ENCODE measurements at regions not wholly inside any gene's neighbourhood (a gene's known extent, or its start where the extent isn't known, plus 50 kb on each side); places are given as distances from the start of the nearest gene placed in this dataset.

DNA sequence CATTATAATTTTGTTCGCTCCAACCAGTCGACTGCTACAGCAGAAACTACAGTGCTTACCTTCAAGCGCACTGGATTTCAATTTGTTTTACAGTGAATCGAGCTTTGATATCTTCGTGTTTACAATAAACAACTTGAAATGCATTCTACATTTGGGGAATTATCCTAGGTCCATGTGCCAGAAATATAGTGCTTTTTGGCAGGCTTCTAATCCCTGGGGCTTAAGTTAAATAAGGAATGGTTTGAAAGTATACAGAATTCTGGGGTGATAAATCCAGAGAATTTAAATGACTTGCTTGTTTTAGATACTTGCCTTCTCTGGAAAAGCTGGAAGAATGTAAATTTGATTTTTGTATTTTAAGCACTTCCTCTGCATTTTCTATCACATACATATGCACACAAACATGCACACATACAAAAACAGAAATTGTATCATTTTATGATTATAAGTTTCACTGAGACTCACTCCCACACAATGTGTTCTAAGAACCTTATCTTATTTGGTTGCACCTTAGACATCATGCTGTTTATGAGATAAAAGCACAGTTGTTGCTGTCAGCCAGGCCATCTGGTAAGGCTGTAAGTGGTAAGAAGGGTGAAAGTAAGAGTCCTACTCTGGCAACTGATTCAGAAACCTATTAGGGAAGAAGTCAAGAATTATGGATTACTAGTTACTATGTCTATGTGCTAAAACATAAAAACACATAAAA, 347.2 kb upstream of the KCND2 start:
- H2AFZ ChIP-seq (ENCODE audit: low read depth, low read length) = no peak overlapping the region
- H3K4me1 ChIP-seq (ENCODE audit: low read length) = no peaks in the 10 kb centered on the region
- TF ChIP-seq EZH2phosphoT487 (IDR thresholded peaks at IDR 0.05; ENCODE audit: low read depth) = no peak
- no peak for TF ChIP-seq CTCF (IDR thresholded peaks at IDR 0.05; ENCODE audit: low read depth, low read length)
- H3K27me3 ChIP-seq (ENCODE audit: low read depth, low read length) = no peaks in the 10 kb centered on the region
- no peak overlapping the region for H3K9ac ChIP-seq (ENCODE audit: low read length)
- no peak overlapping the region for H3K4me3 ChIP-seq (ENCODE audit: low read length)
- no peak overlapping the region for H3K4me2 ChIP-seq (ENCODE audit: low read length)
- H4K20me1 ChIP-seq (ENCODE audit: insufficient read depth, low read length) = no peaks in the 10 kb centered on the region
- no peaks in the 10 kb centered on the region for H3K9me3 ChIP-seq (ENCODE audit: insufficient read depth, low read length)
- no peaks in the 10 kb centered on the region for H3K36me3 ChIP-seq (replicated peaks; ENCODE audit: low read depth, low read length)
- no peak overlapping the region for H3K27ac ChIP-seq (ENCODE audit: low read length)
- no peaks in the 10 kb centered on the region for H3K79me2 ChIP-seq (ENCODE audit: low read length)

- H3K9me3 ChIP-seq (ENCODE audit: insufficient read depth, low read length) = no peaks in the 10 kb centered on the region
- H3K27ac ChIP-seq (ENCODE audit: low read length) = no peak overlapping the region
- TF ChIP-seq CTCF (IDR thresholded peaks at IDR 0.05; ENCODE audit: low read depth, low read length) (no peak), EZH2phosphoT487 (IDR thresholded peaks at IDR 0.05; ENCODE audit: low read depth) (no peak)
- no peaks in the 10 kb centered on the region for H4K20me1 ChIP-seq (ENCODE audit: insufficient read depth, low read length)
- H3K27me3 ChIP-seq (ENCODE audit: low read depth, low read length) = no peaks in the 10 kb centered on the region
- no peak overlapping the region for H3K9ac ChIP-seq (ENCODE audit: low read length)
- H3K4me3 ChIP-seq (ENCODE audit: low read length) = no peak overlapping the region
- no peak overlapping the region for H2AFZ ChIP-seq (ENCODE audit: low read depth, low read length)
- no peaks in the 10 kb centered on the region for H3K36me3 ChIP-seq (replicated peaks; ENCODE audit: low read depth, low read length)
- no peaks in the 10 kb centered on the region for H3K4me1 ChIP-seq (ENCODE audit: low read length)
- H3K79me2 ChIP-seq (ENCODE audit: low read length) = no peaks in the 10 kb centered on the region
- no peak overlapping the region for H3K4me2 ChIP-seq (ENCODE audit: low read length)
Measured at GRCh38 chr7:119929891-119930290, 343.1 kb upstream of the KCND2 start.

DNA sequence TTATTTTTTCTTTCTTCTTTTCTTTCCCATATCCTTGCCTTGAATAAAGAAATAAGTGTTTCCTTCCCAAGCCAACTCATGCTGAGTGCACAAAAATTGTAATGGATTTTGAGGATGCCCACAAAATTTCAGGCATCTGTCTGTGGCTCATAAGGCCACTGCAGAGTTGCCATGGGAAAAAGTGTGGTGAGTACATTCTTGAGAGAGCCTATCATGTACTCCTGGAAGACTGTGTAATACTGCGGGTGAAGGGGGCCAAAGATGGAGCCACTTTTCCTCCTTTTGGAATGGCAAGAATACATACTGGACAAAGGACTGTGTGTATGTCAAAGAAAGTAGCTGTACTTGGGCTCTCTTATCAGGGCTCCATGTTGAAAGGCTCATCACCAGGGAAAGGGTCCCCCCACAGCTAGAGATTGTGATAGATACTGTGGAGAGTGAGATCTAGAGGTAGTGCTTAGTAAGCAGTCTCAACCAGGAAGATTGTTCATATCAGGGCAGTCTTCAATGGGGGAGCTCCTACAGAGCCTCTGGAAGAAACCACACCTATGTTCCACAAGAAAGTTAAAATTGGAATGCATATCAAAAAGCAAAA, 341.6 kb upstream of the KCND2 start:
- Histone ChIP-seq H3K36me3 (replicated peaks; ENCODE audit: low read depth, low read length) (no peaks in the 10 kb centered on the region), H3K27ac (ENCODE audit: low read length) (no peak overlapping the region), H4K20me1 (ENCODE audit: insufficient read depth, low read length) (no peaks in the 10 kb centered on the region), H3K4me3 (ENCODE audit: low read length) (no peak overlapping the region), H3K4me2 (ENCODE audit: low read length) (no peak overlapping the region), H3K27me3 (ENCODE audit: low read depth, low read length) (no peaks in the 10 kb centered on the region), H3K4me1 (ENCODE audit: low read length) (no peaks in the 10 kb centered on the region), H3K9ac (ENCODE audit: low read length) (no peak overlapping the region), H3K79me2 (ENCODE audit: low read length) (no peaks in the 10 kb centered on the region), H2AFZ (ENCODE audit: low read depth, low read length) (no peak overlapping the region), H3K9me3 (ENCODE audit: insufficient read depth, low read length) (no peaks in the 10 kb centered on the region)
- TF ChIP-seq EZH2phosphoT487 (IDR thresholded peaks at IDR 0.05; ENCODE audit: low read depth) = no peak
- no peak for TF ChIP-seq CTCF (IDR thresholded peaks at IDR 0.05; ENCODE audit: low read depth, low read length)

DNA sequence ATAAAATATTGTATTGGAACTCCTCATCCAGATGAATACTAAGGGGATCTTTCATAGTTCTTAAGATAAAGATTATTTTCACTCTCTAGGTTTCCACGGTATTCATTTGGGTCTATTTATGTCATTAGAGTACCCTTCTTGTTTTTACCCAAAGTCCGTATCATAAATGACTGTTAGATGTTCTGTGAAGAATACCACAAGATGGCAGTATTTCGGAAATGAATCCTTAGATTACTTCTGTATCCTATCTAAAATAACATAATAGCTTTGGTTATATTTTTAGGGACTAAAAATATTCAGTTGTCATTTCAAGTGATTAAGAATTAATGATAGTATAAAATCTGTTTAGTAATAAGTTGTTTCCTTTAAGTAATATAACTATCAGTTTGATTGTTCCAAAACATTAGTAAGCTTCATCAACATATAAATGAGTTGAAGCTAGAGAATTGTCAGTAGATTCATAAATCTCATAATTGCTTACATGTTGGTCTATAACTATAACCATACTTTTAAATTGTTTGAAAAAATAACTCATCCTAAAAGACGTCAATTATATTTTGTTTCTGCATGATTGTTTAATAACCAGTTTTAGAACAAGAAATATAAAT, 337.5 kb upstream of the KCND2 start:
- Histone ChIP-seq H3K9ac (ENCODE audit: low read length) (no peak overlapping the region), H3K9me3 (ENCODE audit: insufficient read depth, low read length) (no peaks in the 10 kb centered on the region), H3K4me3 (ENCODE audit: low read length) (no peak overlapping the region), H3K4me1 (ENCODE audit: low read length) (no peaks in the 10 kb centered on the region), H3K79me2 (ENCODE audit: low read length) (no peaks in the 10 kb centered on the region), H2AFZ (ENCODE audit: low read depth, low read length) (peak overlapping the region; percentile 40; the same call in 1 of the 2 replicates), H3K4me2 (ENCODE audit: low read length) (peak overlapping the region; percentile 23; the same call in 1 of the 2 replicates), H3K27ac (ENCODE audit: low read length) (no peak overlapping the region), H4K20me1 (ENCODE audit: insufficient read depth, low read length) (no peaks in the 10 kb centered on the region), H3K27me3 (ENCODE audit: low read depth, low read length) (no peaks in the 10 kb centered on the region), H3K36me3 (replicated peaks; ENCODE audit: low read depth, low read length) (no peaks in the 10 kb centered on the region)
- TF ChIP-seq EZH2phosphoT487 (IDR thresholded peaks at IDR 0.05; ENCODE audit: low read depth) (no peak), CTCF (IDR thresholded peaks at IDR 0.05; ENCODE audit: low read depth, low read length) (peak; percentile 63)

Data from OCI-LY3 (cell line).